ENCODE measurements at regions not wholly inside any gene's neighbourhood (a gene's known extent, or its start where the extent isn't known, plus 50 kb on each side); places are given as distances from the start of the nearest gene placed in this dataset.

DNA sequence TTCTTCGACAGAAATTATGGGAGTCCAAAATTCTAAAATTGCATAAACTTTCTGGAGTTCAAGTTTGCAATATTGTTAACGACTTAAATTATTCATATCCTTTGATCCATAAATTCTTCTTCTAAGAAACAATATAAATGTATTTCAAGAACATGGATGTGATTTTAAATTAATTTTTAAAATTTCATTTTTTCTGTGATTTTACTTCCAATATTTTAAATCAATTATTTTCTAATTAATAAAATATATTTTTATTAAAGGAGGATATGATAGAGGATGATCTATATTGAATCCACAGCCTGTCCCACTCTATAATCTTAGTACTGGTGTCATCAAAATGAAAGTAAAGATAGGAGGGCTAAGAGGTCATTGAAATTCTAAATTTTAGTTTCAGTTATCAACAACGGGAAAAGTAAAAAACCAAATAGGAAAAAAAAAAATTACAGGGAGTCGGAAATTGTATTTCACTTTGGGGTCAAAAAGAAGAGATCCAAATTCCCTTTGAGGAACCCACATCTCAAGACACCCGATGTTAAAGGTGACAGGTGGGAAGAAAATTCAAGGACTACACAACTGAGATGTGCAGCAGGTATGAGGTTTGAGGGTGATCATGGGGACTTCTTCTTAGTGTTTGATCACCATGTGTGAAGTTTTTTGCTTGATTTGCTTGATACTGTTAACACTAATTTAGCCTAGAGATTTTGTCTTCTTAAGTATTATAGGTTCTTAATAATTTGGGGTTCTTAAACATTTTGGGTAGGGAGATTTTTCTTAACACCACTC, 154.8 kb upstream of the RGS18 start:
- Histone ChIP-seq H3K18ac (ENCODE audit: low read length) (no peak overlapping the region), H3K79me1 (ENCODE audit: low read depth, low read length) (no peaks in the 10 kb centered on the region), H3K9me3 (replicated peaks in 1 of 2; ENCODE audit: control insufficient read depth in 2 of 2, insufficient read depth in 1 of 2, low read depth in 1 of 2, low read length in 2 of 2) (no peaks in the 10 kb centered on the region), H3K27ac (replicated peaks; ENCODE audit: low read length) (no peak overlapping the region), H2BK120ac (ENCODE audit: low read depth, low read length) (no peak overlapping the region), H2BK15ac (ENCODE audit: low read length) (no peak overlapping the region), H2BK12ac (ENCODE audit: low read length) (no peak overlapping the region), H3K23ac (ENCODE audit: low read depth, low read length, poor library complexity) (no peak overlapping the region), H3K4me2 (ENCODE audit: insufficient read depth, low read length, poor library complexity, severe bottlenecking) (no peak overlapping the region), H3K27me3 (ENCODE audit: control insufficient read depth in 3 of 3, insufficient read depth in 3 of 3, low read depth in 1 of 3, low read length in 3 of 3) (no peaks in the 10 kb centered on the region), H2AK5ac (ENCODE audit: low read depth, low read length) (no peak overlapping the region), H4K8ac (ENCODE audit: low read depth, low read length) (no peak overlapping the region), H3K4me3 (ENCODE audit: low read length in 2 of 2) (no peak overlapping the region), H2BK5ac (ENCODE audit: low read length) (no peak overlapping the region), H3K4ac (ENCODE audit: low read length) (no peak overlapping the region), H3K14ac (ENCODE audit: low read length) (no peak overlapping the region), H4K91ac (ENCODE audit: low read depth, low read length, poor library complexity) (no peak overlapping the region), H2AFZ (ENCODE audit: low read length) (no peak overlapping the region), H3K4me1 (ENCODE audit: control insufficient read depth in 2 of 2, insufficient read depth in 1 of 2, low read depth in 1 of 2, low read length in 2 of 2) (no peaks in the 10 kb centered on the region), H3K36me3 (replicated peaks in 1 of 2; ENCODE audit: control insufficient read depth in 2 of 2, insufficient read depth in 2 of 2, low read length in 2 of 2) (no peaks in the 10 kb centered on the region), H3K9ac (ENCODE audit: low read depth, low read length, poor library complexity) (no peak overlapping the region)
- WGBS, 2 donors (ENCODE audit: extremely low coverage in 2 of 2, insufficient read length in 2 of 2, insufficient replicate concordance in 1 of 2), result no CpG with 5 or more reads among the region's 5 CpGs
- DNase-seq (ENCODE audit: low spot score), result no peak

DNA sequence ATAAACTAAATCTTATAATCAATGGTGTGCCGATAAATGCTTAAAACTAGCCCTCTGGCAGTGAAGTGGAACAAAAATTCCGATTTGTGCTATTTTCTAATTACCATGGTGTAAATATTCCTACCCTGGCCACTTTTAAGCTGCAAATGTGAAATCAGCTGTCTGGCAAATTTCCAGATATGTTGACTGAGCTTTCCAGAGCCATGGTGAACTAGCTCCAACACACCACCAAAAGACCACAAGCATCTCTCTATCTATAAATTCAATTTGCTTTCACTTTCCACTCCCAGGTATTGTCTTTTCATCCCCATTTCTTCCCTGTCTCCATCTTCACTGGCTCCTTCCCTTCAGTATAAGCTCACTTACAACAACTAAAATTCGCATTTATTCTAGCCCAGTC, 152.3 kb upstream of the RGS18 start:
- H3K4me3 ChIP-seq (ENCODE audit: low read length in 2 of 2), result no peak overlapping the region
- no peak overlapping the region for H2BK12ac ChIP-seq (ENCODE audit: low read length)
- H3K9me3 ChIP-seq (replicated peaks in 1 of 2; ENCODE audit: control insufficient read depth in 2 of 2, insufficient read depth in 1 of 2, low read depth in 1 of 2, low read length in 2 of 2), result no peaks in the 10 kb centered on the region
- no peaks in the 10 kb centered on the region for H3K79me1 ChIP-seq (ENCODE audit: low read depth, low read length)
- no peak overlapping the region for H4K8ac ChIP-seq (ENCODE audit: low read depth, low read length)
- H2AK5ac ChIP-seq (ENCODE audit: low read depth, low read length), result no peak overlapping the region
- no peaks in the 10 kb centered on the region for H3K27me3 ChIP-seq (ENCODE audit: control insufficient read depth in 3 of 3, insufficient read depth in 3 of 3, low read depth in 1 of 3, low read length in 3 of 3)
- H3K23ac ChIP-seq (ENCODE audit: low read depth, low read length, poor library complexity), result no peak overlapping the region
- WGBS, 2 donors (ENCODE audit: extremely low coverage in 2 of 2, insufficient read length in 2 of 2, insufficient replicate concordance in 1 of 2), result no CpG with 5 or more reads among the region's 3 CpGs
- no peaks in the 10 kb centered on the region for H3K4me1 ChIP-seq (ENCODE audit: control insufficient read depth in 2 of 2, insufficient read depth in 1 of 2, low read depth in 1 of 2, low read length in 2 of 2)
- no peak overlapping the region for H2BK120ac ChIP-seq (ENCODE audit: low read depth, low read length)
- no peak overlapping the region for H2AFZ ChIP-seq (ENCODE audit: low read length)
- no peak overlapping the region for H3K14ac ChIP-seq (ENCODE audit: low read length)
- H3K9ac ChIP-seq (ENCODE audit: low read depth, low read length, poor library complexity), result no peak overlapping the region
- no peak for DNase-seq (ENCODE audit: low spot score)
- no peak overlapping the region for H3K18ac ChIP-seq (ENCODE audit: low read length)
- H4K91ac ChIP-seq (ENCODE audit: low read depth, low read length, poor library complexity), result no peak overlapping the region
- no peak overlapping the region for H3K4ac ChIP-seq (ENCODE audit: low read length)
- no peak overlapping the region for H2BK15ac ChIP-seq (ENCODE audit: low read length)
- no peak overlapping the region for H3K4me2 ChIP-seq (ENCODE audit: insufficient read depth, low read length, poor library complexity, severe bottlenecking)
- no peak overlapping the region for H2BK5ac ChIP-seq (ENCODE audit: low read length)
- no peaks in the 10 kb centered on the region for H3K36me3 ChIP-seq (replicated peaks in 1 of 2; ENCODE audit: control insufficient read depth in 2 of 2, insufficient read depth in 2 of 2, low read length in 2 of 2)
- H3K27ac ChIP-seq (replicated peaks; ENCODE audit: low read length), result no peak overlapping the region

- no peak overlapping the region for H4K8ac ChIP-seq (ENCODE audit: low read depth, low read length)
- WGBS, 2 donors (ENCODE audit: extremely low coverage in 2 of 2, insufficient read length in 2 of 2, insufficient replicate concordance in 1 of 2), result no CpG with 5 or more reads among the region's 1 CpG
- no peak overlapping the region for H3K23ac ChIP-seq (ENCODE audit: low read depth, low read length, poor library complexity)
- H2BK15ac ChIP-seq (ENCODE audit: low read length), result no peak overlapping the region
- no peaks in the 10 kb centered on the region for H3K36me3 ChIP-seq (replicated peaks in 1 of 2; ENCODE audit: control insufficient read depth in 2 of 2, insufficient read depth in 2 of 2, low read length in 2 of 2)
- H4K91ac ChIP-seq (ENCODE audit: low read depth, low read length, poor library complexity), result no peak overlapping the region
- H3K9me3 ChIP-seq (replicated peaks in 1 of 2; ENCODE audit: control insufficient read depth in 2 of 2, insufficient read depth in 1 of 2, low read depth in 1 of 2, low read length in 2 of 2), result no peaks in the 10 kb centered on the region
- no peak overlapping the region for H3K14ac ChIP-seq (ENCODE audit: low read length)
- no peak overlapping the region for H3K4me2 ChIP-seq (ENCODE audit: insufficient read depth, low read length, poor library complexity, severe bottlenecking)
- no peak overlapping the region for H3K27ac ChIP-seq (replicated peaks; ENCODE audit: low read length)
- no peak overlapping the region for H3K4ac ChIP-seq (ENCODE audit: low read length)
- H3K4me3 ChIP-seq (ENCODE audit: low read length in 2 of 2), result no peak overlapping the region
- no peak overlapping the region for H2BK120ac ChIP-seq (ENCODE audit: low read depth, low read length)
- H2BK12ac ChIP-seq (ENCODE audit: low read length), result no peak overlapping the region
- H3K79me1 ChIP-seq (ENCODE audit: low read depth, low read length), result no peaks in the 10 kb centered on the region
- H3K27me3 ChIP-seq (ENCODE audit: control insufficient read depth in 3 of 3, insufficient read depth in 3 of 3, low read depth in 1 of 3, low read length in 3 of 3), result no peaks in the 10 kb centered on the region
- H3K18ac ChIP-seq (ENCODE audit: low read length), result no peak overlapping the region
- no peak overlapping the region for H2AFZ ChIP-seq (ENCODE audit: low read length)
- no peaks in the 10 kb centered on the region for H3K4me1 ChIP-seq (ENCODE audit: control insufficient read depth in 2 of 2, insufficient read depth in 1 of 2, low read depth in 1 of 2, low read length in 2 of 2)
- H2BK5ac ChIP-seq (ENCODE audit: low read length), result no peak overlapping the region
- no peak for DNase-seq (ENCODE audit: low spot score)
- no peak overlapping the region for H2AK5ac ChIP-seq (ENCODE audit: low read depth, low read length)
- no peak overlapping the region for H3K9ac ChIP-seq (ENCODE audit: low read depth, low read length, poor library complexity)
Measured at GRCh38 chr1:192008281-192008825, 149.9 kb upstream of the RGS18 start.

DNA sequence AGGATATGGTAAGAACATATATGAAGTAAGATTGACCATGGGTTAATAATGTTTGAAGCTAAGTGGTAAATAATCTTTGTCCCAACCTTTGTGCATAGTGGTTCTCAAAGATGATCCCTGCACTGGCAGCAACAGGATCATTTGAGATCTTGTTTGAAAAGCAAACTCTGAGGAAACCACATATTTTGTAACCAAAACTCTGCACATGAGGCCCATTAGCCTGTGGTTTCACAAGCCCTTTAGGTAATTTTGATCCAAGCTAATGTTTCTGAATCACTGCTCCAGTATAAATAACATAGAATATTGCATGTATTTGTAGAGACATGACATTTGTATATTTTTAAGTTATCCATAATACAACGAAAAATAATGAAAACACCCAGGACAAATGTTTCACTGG, 147.9 kb upstream of the RGS18 start:
- Histone ChIP-seq H3K9ac (ENCODE audit: low read depth, low read length, poor library complexity) (no peak overlapping the region), H2BK15ac (ENCODE audit: low read length) (no peak overlapping the region), H3K79me1 (ENCODE audit: low read depth, low read length) (no peaks in the 10 kb centered on the region), H3K4me2 (ENCODE audit: insufficient read depth, low read length, poor library complexity, severe bottlenecking) (no peak overlapping the region), H2AK5ac (ENCODE audit: low read depth, low read length) (no peak overlapping the region), H3K27ac (replicated peaks; ENCODE audit: low read length) (no peak overlapping the region), H3K4ac (ENCODE audit: low read length) (no peak overlapping the region), H3K36me3 (replicated peaks in 1 of 2; ENCODE audit: control insufficient read depth in 2 of 2, insufficient read depth in 2 of 2, low read length in 2 of 2) (no peaks in the 10 kb centered on the region), H3K9me3 (replicated peaks in 1 of 2; ENCODE audit: control insufficient read depth in 2 of 2, insufficient read depth in 1 of 2, low read depth in 1 of 2, low read length in 2 of 2) (no peaks in the 10 kb centered on the region), H3K4me1 (ENCODE audit: control insufficient read depth in 2 of 2, insufficient read depth in 1 of 2, low read depth in 1 of 2, low read length in 2 of 2) (no peaks in the 10 kb centered on the region), H4K91ac (ENCODE audit: low read depth, low read length, poor library complexity) (no peak overlapping the region), H2AFZ (ENCODE audit: low read length) (peak overlapping the region; percentile 5), H3K23ac (ENCODE audit: low read depth, low read length, poor library complexity) (no peak overlapping the region), H2BK120ac (ENCODE audit: low read depth, low read length) (no peak overlapping the region), H3K4me3 (ENCODE audit: low read length in 2 of 2) (no peak overlapping the region), H3K18ac (ENCODE audit: low read length) (no peak overlapping the region), H2BK5ac (ENCODE audit: low read length) (no peak overlapping the region), H2BK12ac (ENCODE audit: low read length) (no peak overlapping the region), H4K8ac (ENCODE audit: low read depth, low read length) (no peak overlapping the region), H3K27me3 (ENCODE audit: control insufficient read depth in 3 of 3, insufficient read depth in 3 of 3, low read depth in 1 of 3, low read length in 3 of 3) (no peaks in the 10 kb centered on the region), H3K14ac (ENCODE audit: low read length) (no peak overlapping the region)
- WGBS, 2 donors (ENCODE audit: extremely low coverage in 2 of 2, insufficient read length in 2 of 2, insufficient replicate concordance in 1 of 2), result no CpG with 5 or more reads among the region's 1 CpG
- DNase-seq (ENCODE audit: low spot score), result no peak

Measured in neuronal stem cell (in vitro differentiated cells).